K562 (cell line): ENCODE measurements at regions not wholly inside any gene's neighbourhood (a gene's known extent, or its start where the extent isn't known, plus 50 kb on each side); places are given as distances from the start of the nearest gene placed in this dataset.

Source experiments
- ATF7 ChIP-seq: fragments of 450-650 bp; IDR thresholded peaks from 2 replicates; pipeline ENCODE4 v1.7.1; 2014; ENCODE audit warnings: mild to moderate bottlenecking, moderate library complexity
- GATA2 ChIP-seq: sonication (generic); formaldehyde crosslinking; IDR thresholded peaks from 2 replicates; pipeline ENCODE4 v1.4.0; 2020; ENCODE audit warnings: mild to moderate bottlenecking, missing genetic modification reagents
- GTF2F1 ChIP-seq: IDR thresholded peaks from 2 replicates; pipeline ENCODE4 v1.6.1; 2011; ENCODE audit warnings: low read depth, low read length, improper control_type of control experiment
- HNRNPUL1 ChIP-seq: fragments of 200-400 bp; formaldehyde crosslinking; IDR thresholded peaks from 2 replicates; pipeline ENCODE4 v1.6.1; 2017; ENCODE audit warnings: low read length
- LCOR ChIP-seq: sonication (generic); formaldehyde crosslinking; IDR thresholded peaks from 2 replicates; pipeline ENCODE4 v1.8.0; 2022; ENCODE audit warnings: mild to moderate bottlenecking, missing genetic modification reagents
- MTA3 ChIP-seq: fragments of 450-650 bp; formaldehyde crosslinking; IDR thresholded peaks from 2 replicates; pipeline ENCODE4 v1.6.1; 2017; ENCODE audit warnings: mild to moderate bottlenecking, borderline replicate concordance
- RAD21 ChIP-seq, 2 experiments: fragments of 250-450 bp in 1 of 2; fragments of 450-650 bp in 1 of 2; sonication (Bioruptor Pico) in 1 of 2; formaldehyde crosslinking in 1 of 2; IDR thresholded peaks in 1 of 2; conservative IDR thresholded peaks in 1 of 2; 2 replicates each; pipeline versions ENCODE4 v1.4.0 to v1.8.0; 2020 to 2022; ENCODE audit warnings: mild to moderate bottlenecking in 2 of 2, moderate library complexity in 1 of 2
- SP2 ChIP-seq: IDR thresholded peaks from 2 replicates; pipeline ENCODE4 v1.6.1; 2011; ENCODE audit warnings: mild to moderate bottlenecking, low read depth, low read length, moderate library complexity; ENCODE audit not compliant: poor library complexity, severe bottlenecking; ENCODE audit errors: extremely low read depth
- ZNF75A ChIP-seq: fragments of 450-650 bp; formaldehyde crosslinking; IDR thresholded peaks from 2 replicates; pipeline ENCODE4 v1.4.0; 2020; ENCODE audit warnings: mild to moderate bottlenecking
- TF ChIP-seq, protein P1 (sequence below): fragments of 450-650 bp; IDR thresholded peaks from 2 replicates; pipeline ENCODE4 v1.7.0; 2016; ENCODE audit warnings: borderline replicate concordance
- TF ChIP-seq, protein P2 (sequence below), 3 experiments: IDR thresholded peaks in 2 of 3; conservative IDR thresholded peaks in 1 of 3; 2 replicates each; pipeline ENCODE4 v1.5.1; 2011 to 2012; ENCODE audit warnings: low read length in 3 of 3, mild to moderate bottlenecking in 3 of 3, control low read depth in 2 of 3, improper control_type of control experiment in 1 of 3, inconsistent platforms in 1 of 3, low read depth in 1 of 3, mixed read lengths in 1 of 3, moderate library complexity in 1 of 3; ENCODE audit not compliant: insufficient read depth in 2 of 3
- TF ChIP-seq, protein P3 (sequence below), 2 experiments: fragments of 450-650 bp in 1 of 2; sonication (generic) in 1 of 2; formaldehyde crosslinking in 1 of 2; IDR thresholded peaks in 1 of 2; conservative IDR thresholded peaks in 1 of 2; 2 replicates each; pipeline versions ENCODE4 v1.6.1 to v1.8.1; 2016 to 2023; ENCODE audit warnings: mild to moderate bottlenecking in 2 of 2, moderate library complexity in 2 of 2, inconsistent platforms in 1 of 2, missing genetic modification reagents in 1 of 2

DNA sequence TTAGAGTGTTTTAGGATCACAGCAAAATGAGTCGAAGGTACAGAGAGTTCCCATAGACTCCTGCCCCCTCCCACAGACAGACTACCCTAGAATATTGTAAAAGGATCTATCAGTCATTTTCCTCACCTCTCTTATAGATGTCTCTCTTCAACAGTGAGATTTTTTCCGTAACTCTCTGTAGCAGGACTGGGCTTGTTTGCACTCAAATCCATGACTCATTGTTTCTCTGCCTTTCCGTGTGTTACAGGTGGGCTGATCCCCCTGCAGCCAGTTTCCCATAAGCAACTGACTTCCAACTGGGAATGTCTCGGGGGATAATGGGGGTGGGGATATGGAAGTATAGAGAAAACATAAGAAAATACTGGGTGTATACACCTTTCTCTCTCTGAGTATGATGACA is 921.0 kb downstream of the GATA3 start:
- TF ChIP-seq GTF2F1 (no peak), GATA2 (no peak), SP2 (no peak), ZNF75A (no peak), LCOR (CRISPR knock-in tag) (no peak), RAD21 (CRISPR knock-in tag; conservative IDR thresholded peaks at IDR 0.05 in 1 of 2, IDR thresholded peaks at IDR 0.05 in 1 of 2) (no peak), MTA3 (no peak), ATF7 (no peak), HNRNPUL1 (no peak)
- TF ChIP-seq, protein P1, sequence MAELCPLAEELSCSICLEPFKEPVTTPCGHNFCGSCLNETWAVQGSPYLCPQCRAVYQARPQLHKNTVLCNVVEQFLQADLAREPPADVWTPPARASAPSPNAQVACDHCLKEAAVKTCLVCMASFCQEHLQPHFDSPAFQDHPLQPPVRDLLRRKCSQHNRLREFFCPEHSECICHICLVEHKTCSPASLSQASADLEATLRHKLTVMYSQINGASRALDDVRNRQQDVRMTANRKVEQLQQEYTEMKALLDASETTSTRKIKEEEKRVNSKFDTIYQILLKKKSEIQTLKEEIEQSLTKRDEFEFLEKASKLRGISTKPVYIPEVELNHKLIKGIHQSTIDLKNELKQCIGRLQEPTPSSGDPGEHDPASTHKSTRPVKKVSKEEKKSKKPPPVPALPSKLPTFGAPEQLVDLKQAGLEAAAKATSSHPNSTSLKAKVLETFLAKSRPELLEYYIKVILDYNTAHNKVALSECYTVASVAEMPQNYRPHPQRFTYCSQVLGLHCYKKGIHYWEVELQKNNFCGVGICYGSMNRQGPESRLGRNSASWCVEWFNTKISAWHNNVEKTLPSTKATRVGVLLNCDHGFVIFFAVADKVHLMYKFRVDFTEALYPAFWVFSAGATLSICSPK, result no peak
- TF ChIP-seq, protein P2, sequence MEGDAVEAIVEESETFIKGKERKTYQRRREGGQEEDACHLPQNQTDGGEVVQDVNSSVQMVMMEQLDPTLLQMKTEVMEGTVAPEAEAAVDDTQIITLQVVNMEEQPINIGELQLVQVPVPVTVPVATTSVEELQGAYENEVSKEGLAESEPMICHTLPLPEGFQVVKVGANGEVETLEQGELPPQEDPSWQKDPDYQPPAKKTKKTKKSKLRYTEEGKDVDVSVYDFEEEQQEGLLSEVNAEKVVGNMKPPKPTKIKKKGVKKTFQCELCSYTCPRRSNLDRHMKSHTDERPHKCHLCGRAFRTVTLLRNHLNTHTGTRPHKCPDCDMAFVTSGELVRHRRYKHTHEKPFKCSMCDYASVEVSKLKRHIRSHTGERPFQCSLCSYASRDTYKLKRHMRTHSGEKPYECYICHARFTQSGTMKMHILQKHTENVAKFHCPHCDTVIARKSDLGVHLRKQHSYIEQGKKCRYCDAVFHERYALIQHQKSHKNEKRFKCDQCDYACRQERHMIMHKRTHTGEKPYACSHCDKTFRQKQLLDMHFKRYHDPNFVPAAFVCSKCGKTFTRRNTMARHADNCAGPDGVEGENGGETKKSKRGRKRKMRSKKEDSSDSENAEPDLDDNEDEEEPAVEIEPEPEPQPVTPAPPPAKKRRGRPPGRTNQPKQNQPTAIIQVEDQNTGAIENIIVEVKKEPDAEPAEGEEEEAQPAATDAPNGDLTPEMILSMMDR (IDR thresholded peaks at IDR 0.05 in 2 of 3, conservative IDR thresholded peaks at IDR 0.05 in 1 of 3; ENCODE audit: insufficient read depth in 2 of 3, low read depth in 1 of 3, low read length in 3 of 3), result no peak
- TF ChIP-seq, protein P3, sequence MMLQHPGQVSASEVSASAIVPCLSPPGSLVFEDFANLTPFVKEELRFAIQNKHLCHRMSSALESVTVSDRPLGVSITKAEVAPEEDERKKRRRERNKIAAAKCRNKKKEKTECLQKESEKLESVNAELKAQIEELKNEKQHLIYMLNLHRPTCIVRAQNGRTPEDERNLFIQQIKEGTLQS (IDR thresholded peaks at IDR 0.05), result no peak
- TF ChIP-seq, protein P3 (CRISPR knock-in tag; conservative IDR thresholded peaks at IDR 0.05), result no peak
